ENCODE measurements at regions not wholly inside any gene's neighbourhood (a gene's known extent, or its start where the extent isn't known, plus 50 kb on each side); places are given as distances from the start of the nearest gene placed in this dataset.

DNA sequence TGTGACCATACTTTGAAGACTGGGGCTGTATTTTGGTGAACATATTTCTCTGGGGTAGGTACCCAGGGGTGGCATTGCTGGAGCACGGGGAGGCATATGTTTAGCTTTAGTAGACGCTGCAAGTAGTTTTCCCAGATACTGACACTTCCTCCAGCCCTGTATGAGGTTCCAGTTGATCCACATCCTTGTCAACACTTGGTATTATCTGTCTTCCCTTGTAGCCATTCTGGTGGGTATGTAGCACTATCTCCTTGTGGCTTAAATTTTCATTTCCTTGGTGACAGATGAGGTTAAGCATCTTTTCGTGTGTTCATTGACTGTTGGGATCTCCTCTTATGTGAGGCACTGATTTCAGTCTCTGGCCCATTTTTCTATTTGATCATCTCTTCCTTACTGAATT is 179.1 kb downstream of the PHETA1 start (continued):
- TF ChIP-seq TAF1 (IDR thresholded peaks at IDR 0.05; ENCODE audit: low read depth, low read length) (no peak), KDM5A (IDR thresholded peaks at IDR 0.05; ENCODE audit: low read length) (no peak), HDAC6 (IDR thresholded peaks at IDR 0.05; ENCODE audit: low read depth, low read length) (no peak), RXRA (IDR thresholded peaks at IDR 0.05; ENCODE audit: insufficient read depth, low read depth, low read length) (no peak), EGR1 (IDR thresholded peaks at IDR 0.05; ENCODE audit: borderline replicate concordance, low read depth, low read length) (no peak)
